PFSK-1 (cell line): ENCODE measurements at regions not wholly inside any gene's neighbourhood (a gene's known extent, or its start where the extent isn't known, plus 50 kb on each side); places are given as distances from the start of the nearest gene placed in this dataset.

Source experiments
- POLR2AphosphoS5 ChIP-seq: IDR thresholded peaks from 2 replicates; pipeline ENCODE4 v1.6.1; 2012; ENCODE audit warnings: low read depth, mild to moderate bottlenecking, control low read depth, low read length, moderate library complexity
- SIN3A ChIP-seq: IDR thresholded peaks from 2 replicates; pipeline ENCODE4 v1.6.1; 2012; ENCODE audit warnings: mild to moderate bottlenecking, low read length, moderate library complexity, borderline replicate concordance; ENCODE audit not compliant: insufficient read depth

DNA sequence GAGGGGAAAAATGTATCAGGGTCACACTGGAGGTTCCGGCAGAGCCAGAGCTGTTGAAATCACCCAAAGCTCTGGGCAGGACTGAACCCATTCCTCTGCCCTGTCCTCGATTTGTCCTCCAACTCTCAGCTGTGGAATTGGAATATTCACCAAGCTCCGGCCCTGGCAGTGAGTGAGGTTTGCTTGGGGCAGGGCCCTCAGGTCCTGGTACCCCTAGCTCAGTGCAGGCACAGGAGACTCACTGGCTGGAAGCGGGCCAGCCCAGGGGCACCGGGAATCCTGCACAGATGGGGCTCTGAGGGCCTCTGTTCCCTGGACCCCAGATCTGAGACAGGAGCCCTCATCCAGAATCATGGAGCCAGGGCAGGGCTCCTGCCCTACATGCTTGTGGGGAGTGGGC lies 1322.3 kb downstream of the UQCRFS1 start:
- TF ChIP-seq POLR2AphosphoS5 (no peak), SIN3A (no peak)
